Activated T-cell treated with anti-CD3 and anti-CD28 coated beads, Interleukin-2, amount 50 U/mL, for 4 hours (primary cell): ENCODE measurements at regions not wholly inside any gene's neighbourhood (a gene's known extent, or its start where the extent isn't known, plus 50 kb on each side); places are given as distances from the start of the nearest gene placed in this dataset.

Experiments used
- ATAC-seq, 2 donors: fragments of 200-7000 bp; cut with Tn5 transposase; one replicate each; pipeline ENCODE4 v1.10.0; 2021
- DNase-seq: peaks from one replicate; pipeline ENCODE4 v3.0.0-alpha.2; 2020
- H3K27me3 Mint-ChIP-seq: one replicate; pipeline ENCODE4 v1.8.0; 2021; ENCODE audit warnings: low read depth, mixed read lengths
- H3K36me3 Mint-ChIP-seq: one replicate; pipeline ENCODE4 v1.8.0; 2022; ENCODE audit warnings: mixed read lengths; ENCODE audit not compliant: insufficient read depth
- H3K4me1 Mint-ChIP-seq: one replicate; pipeline ENCODE4 v1.8.0; 2021; ENCODE audit warnings: low read depth, mixed read lengths
- H3K4me3 Mint-ChIP-seq: one replicate; pipeline ENCODE4 v1.8.0; 2021; ENCODE audit warnings: mild to moderate bottlenecking, moderate library complexity, mixed read lengths
- H3K9me3 Mint-ChIP-seq: one replicate; pipeline ENCODE4 v1.8.0; 2021; ENCODE audit warnings: mixed read lengths

DNA sequence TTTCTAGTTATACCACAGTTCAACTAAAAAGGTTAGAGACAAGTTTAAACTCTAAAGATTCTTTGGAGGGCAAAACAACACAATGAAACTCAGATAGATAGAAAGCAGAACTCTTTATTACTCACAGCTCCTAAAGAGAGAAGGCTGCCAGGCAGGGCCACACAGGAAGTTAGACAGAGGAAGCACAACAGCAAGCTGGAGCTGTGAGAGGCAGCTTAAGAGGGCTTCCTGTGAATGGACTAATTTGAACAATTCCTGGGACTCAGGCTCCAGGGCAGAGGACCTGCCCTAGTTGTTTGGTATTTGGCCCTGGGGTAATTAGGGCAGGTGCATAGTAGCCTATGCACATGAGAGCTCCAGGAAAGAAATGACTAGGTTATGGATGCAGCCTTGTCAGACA, 803.6 kb downstream of the DIAPH3 start:
- ATAC-seq, result no peak

DNA sequence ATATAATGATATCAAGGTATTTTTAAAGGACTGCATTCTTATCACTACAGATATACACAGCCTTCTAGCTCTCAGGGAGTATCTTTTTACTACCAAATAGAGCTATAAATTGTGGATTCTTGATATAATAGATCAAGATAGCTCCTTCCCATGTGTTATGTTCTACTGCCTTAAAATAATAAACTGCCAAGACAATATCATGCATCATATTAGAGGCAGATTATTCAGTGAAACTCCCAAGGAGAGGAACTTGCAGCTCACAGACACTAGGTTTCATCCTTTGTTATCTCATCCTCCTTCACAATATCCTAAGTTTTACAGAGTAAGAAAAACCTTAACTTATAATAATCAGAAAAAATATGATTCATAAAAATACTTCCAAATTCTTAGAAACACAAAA, 802.8 kb downstream of the DIAPH3 start:
- Mint-ChIP-seq H3K9me3 (no peaks in the 10 kb centered on the region), H3K27me3 (peaks cover 3% of the 10 kb centered on the region), H3K36me3 (no peaks in the 10 kb centered on the region), H3K4me1 (peaks cover 2% of the 10 kb centered on the region), H3K4me3 (no peak overlapping the region)
- DNase-seq (no peak), ATAC-seq (no peak)

More for the DNA sequence above, 803.6 kb downstream of the DIAPH3 start:
- DNase-seq, result no peak
- peaks cover 3% of the 10 kb centered on the region for H3K27me3 Mint-ChIP-seq
- H3K36me3 Mint-ChIP-seq, result no peaks in the 10 kb centered on the region
- no peaks in the 10 kb centered on the region for H3K9me3 Mint-ChIP-seq
- peaks cover 2% of the 10 kb centered on the region for H3K4me1 Mint-ChIP-seq
- no peak overlapping the region for H3K4me3 Mint-ChIP-seq

DNA sequence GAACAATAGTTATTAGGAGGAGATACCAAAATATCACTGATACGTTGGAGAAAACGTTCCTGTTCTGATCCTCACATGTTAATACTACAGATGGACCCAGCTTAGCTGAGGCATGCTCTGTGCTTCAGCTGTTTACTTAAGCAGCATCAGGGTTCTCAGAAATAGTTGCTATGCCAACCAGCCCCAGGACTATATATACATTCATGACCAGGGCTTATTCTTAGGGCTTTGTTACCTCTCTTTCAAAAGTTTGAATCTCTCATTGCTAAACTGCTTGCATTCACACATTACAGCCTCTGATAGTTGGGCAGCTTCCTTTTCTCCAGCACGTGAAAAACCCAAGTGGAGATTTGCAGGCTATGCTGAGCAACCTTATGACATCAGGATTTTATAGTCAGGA, 800.4 kb downstream of the DIAPH3 start:
- H3K4me3 Mint-ChIP-seq, result no peak overlapping the region
- no peak for ATAC-seq
- H3K36me3 Mint-ChIP-seq, result no peaks in the 10 kb centered on the region
- no peaks in the 10 kb centered on the region for H3K9me3 Mint-ChIP-seq
- H3K27me3 Mint-ChIP-seq, result peaks cover 3% of the 10 kb centered on the region
- no peak for DNase-seq
- peaks cover 2% of the 10 kb centered on the region for H3K4me1 Mint-ChIP-seq

DNA sequence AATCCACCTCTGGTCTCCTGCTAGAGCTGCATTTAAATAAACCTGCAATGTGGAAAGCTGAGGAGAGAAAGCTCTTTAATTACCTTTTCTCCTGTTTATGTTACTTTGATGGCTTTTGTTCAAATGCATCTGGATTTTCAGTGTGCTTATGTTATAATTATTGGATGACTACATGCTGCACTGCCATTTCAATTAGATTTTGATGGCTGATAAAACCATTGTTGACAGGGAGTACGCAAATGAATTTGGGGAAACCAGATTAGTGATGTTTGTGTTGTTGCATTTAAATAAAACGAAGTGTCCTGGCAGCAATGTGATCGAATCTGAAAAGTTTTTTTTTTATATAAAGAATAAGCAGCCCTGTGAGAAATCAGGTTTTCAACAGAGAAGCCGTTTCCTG, 799.8 kb downstream of the DIAPH3 start:
- Mint-ChIP-seq H3K4me3 (no peak overlapping the region), H3K36me3 (no peaks in the 10 kb centered on the region), H3K4me1 (peaks cover 2% of the 10 kb centered on the region), H3K9me3 (no peaks in the 10 kb centered on the region), H3K27me3 (peaks cover 3% of the 10 kb centered on the region)
- DNase-seq, result no peak
- ATAC-seq, result no peak

DNA sequence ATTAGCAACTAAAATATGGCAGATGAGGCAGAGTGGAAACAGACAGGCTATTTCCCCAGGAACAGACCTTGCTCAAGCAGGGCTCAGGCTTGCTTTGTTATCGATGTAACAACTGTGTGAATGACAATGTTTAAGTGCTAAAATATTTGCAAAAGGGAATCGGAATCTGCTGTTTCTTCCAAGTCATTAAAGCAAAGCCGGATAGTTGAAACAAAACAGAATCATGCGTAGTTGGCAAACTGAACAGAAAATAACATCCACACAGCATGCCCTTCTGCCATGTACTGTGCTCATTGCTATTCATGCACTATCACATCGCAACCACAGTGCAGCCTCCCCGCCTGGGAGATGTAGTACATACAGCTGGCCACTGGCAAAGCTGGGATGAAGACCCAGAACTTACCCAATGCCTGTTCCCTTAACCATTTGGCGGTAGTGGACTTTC, 799.1 kb downstream of the DIAPH3 start:
- H3K27me3 Mint-ChIP-seq, result peaks cover 3% of the 10 kb centered on the region
- H3K36me3 Mint-ChIP-seq, result no peaks in the 10 kb centered on the region
- DNase-seq (no peak), ATAC-seq (no peak)
- H3K4me1 Mint-ChIP-seq, result peaks cover 2% of the 10 kb centered on the region
- H3K4me3 Mint-ChIP-seq, result no peak overlapping the region
- no peaks in the 10 kb centered on the region for H3K9me3 Mint-ChIP-seq

DNA sequence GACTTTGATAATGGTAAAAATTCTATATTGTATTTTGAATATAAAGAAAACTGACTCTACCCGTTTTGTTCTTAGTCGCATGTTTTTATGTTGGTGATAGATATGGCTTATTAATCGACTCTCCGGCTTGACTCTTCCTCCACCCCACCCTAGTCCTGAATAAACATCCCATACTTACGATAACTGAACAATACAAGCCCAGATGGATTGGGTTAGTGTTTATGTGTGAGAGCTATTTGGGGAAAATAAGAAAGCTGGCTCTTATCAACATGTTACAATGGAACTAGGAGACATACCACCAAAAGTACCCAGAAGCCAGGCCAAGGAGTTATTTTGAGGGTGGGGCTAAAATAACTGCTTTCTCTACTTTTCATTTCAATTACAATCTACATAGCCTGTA, 796.3 kb downstream of the DIAPH3 start:
- ATAC-seq, result no peak
- H3K4me1 Mint-ChIP-seq, result no peaks in the 10 kb centered on the region
- no peaks in the 10 kb centered on the region for H3K9me3 Mint-ChIP-seq
- peaks cover 8% of the 10 kb centered on the region for H3K27me3 Mint-ChIP-seq
- no peak overlapping the region for H3K4me3 Mint-ChIP-seq
- no peak for DNase-seq
- H3K36me3 Mint-ChIP-seq, result no peaks in the 10 kb centered on the region

DNA sequence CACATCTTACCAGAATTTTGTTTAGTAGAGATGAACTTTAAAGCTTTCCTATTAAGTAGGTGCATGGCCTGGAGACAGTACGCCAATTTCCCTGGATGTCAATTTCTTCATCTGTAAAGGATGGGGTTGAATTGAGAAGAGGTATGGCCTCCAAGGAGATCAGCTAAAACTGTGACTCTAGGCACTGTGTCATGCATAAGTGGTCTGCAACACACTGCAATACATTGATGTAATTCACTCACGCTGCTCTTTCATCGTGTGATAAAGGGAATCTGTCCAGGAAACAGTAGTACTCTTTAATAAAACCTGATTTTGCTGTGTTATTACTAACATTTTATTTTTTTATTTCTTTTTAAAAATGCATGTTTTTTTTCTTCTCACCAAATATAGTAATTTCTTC, 795.8 kb downstream of the DIAPH3 start:
- DNase-seq (no peak), ATAC-seq (no peak)
- Mint-ChIP-seq H3K36me3 (no peaks in the 10 kb centered on the region), H3K4me3 (no peak overlapping the region), H3K4me1 (no peaks in the 10 kb centered on the region), H3K9me3 (no peaks in the 10 kb centered on the region), H3K27me3 (peaks cover 8% of the 10 kb centered on the region)

DNA sequence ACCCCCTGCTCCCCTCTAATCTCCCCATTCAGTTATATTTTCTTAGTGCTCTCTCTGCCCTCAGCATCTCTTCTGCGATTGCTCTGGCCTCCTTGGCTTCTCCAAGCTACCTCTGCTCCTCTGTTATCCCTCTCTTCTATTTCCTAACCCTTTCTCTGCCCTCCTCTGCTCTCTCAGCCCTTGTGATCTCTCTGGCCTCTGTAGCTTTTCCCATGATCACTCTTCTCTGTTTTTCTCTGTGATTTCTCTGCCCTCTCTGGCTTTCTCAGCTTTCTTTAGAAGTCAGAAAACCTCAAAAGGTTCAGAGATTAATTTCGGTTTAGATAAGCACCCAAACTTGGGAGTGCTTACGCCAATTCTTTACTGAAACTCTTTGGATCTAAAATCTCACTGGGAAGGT, 795.0 kb downstream of the DIAPH3 start:
- Mint-ChIP-seq H3K27me3 (peaks cover 8% of the 10 kb centered on the region), H3K36me3 (no peaks in the 10 kb centered on the region), H3K4me1 (no peaks in the 10 kb centered on the region), H3K4me3 (no peak overlapping the region), H3K9me3 (no peaks in the 10 kb centered on the region)
- no peak for ATAC-seq
- DNase-seq, result no peak

DNA sequence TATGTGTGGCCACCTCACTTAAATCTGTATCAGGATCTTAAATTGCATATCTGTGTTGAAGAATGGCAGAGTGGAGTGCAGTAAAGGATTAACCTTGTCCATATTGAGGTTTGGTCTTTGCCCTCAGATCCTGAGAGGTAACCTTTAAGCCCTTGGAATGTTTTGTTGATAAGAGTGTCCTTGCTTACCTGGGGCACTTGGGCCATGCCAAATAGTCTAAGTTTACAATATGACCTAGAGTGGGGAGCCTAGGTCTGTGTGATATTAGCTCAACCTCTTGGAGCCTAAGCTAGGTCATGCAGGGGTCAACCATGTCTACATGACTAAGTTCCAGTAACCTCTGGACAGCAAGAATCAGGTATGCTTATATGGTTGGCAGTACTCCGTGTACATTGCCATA, 792.5 kb downstream of the DIAPH3 start:
- H3K4me1 Mint-ChIP-seq, result no peaks in the 10 kb centered on the region
- H3K27me3 Mint-ChIP-seq, result peaks cover 8% of the 10 kb centered on the region
- ATAC-seq (no peak), DNase-seq (no peak)
- no peaks in the 10 kb centered on the region for H3K9me3 Mint-ChIP-seq
- H3K4me3 Mint-ChIP-seq, result no peak overlapping the region
- no peaks in the 10 kb centered on the region for H3K36me3 Mint-ChIP-seq

DNA sequence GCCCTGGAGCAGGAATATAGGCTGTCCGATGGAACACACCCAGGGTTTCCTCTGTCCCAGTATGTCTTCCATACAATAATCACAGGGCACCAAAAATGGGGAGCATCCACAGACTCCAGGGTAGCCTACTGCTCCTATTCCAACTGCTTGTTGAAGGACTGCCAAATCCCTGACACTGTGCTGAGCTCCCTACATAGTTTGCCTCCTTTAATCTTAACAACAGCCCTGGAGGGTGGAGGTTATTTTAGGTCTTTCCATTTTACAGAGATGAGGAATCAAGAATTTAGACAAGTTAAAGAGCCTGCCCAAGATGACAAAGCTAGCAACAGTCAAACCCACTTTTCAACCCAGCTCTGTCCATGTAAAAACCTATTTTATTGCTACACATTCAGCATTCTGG, 790.4 kb downstream of the DIAPH3 start:
- Mint-ChIP-seq H3K4me3 (no peak overlapping the region), H3K9me3 (peaks cover 3% of the 10 kb centered on the region), H3K27me3 (peaks cover 12% of the 10 kb centered on the region), H3K36me3 (no peaks in the 10 kb centered on the region), H3K4me1 (no peaks in the 10 kb centered on the region)
- DNase-seq (no peak), ATAC-seq (no peak)

DNA sequence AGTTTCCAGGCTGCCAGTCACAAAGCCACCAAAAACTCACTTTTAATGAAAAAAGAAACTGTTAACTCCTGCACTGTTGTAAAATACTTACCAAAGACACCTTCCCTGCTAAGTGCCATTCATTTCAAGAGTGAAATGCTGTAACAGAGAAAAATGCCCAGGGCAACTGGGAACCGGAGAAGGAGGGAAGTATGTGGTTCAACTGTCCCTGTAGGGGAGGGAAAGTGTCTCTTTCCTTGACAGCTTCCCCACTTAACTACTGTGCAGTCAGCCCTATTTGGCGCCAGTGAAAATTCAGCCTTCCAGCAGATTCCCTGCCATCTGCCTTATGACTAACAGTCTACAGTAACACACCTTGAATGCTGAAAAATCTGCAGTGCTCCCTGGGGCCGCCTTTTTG, 789.0 kb downstream of the DIAPH3 start:
- Mint-ChIP-seq H3K4me1 (no peaks in the 10 kb centered on the region), H3K4me3 (no peak overlapping the region), H3K9me3 (peaks cover 3% of the 10 kb centered on the region), H3K27me3 (peaks cover 12% of the 10 kb centered on the region), H3K36me3 (no peaks in the 10 kb centered on the region)
- DNase-seq (no peak), ATAC-seq (no peak)

DNA sequence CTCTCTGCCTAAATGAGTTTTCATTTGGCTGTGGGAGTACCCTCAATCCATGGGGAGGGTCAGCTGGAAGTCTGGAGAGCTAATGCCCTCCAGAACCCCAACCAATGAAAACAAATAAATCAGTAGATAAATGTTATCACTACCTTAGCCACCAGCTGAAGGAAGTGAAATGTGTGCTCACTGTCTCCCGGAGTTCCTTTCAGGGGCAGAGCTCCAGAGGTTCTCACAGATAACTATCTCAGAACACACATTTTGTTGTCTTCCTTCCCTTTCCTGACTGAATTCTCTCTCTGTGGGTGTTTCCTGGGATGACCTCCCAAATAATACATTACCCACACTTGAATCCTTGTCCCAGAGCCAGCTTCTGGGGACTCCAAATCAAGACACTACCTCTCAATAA, 779.6 kb downstream of the DIAPH3 start:
- DNase-seq (no peak), ATAC-seq (no peak)
- H3K36me3 Mint-ChIP-seq, result no peaks in the 10 kb centered on the region
- peaks cover 8% of the 10 kb centered on the region for H3K27me3 Mint-ChIP-seq
- no peak overlapping the region for H3K4me3 Mint-ChIP-seq
- no peaks in the 10 kb centered on the region for H3K4me1 Mint-ChIP-seq
- H3K9me3 Mint-ChIP-seq, result peaks cover 5% of the 10 kb centered on the region

DNA sequence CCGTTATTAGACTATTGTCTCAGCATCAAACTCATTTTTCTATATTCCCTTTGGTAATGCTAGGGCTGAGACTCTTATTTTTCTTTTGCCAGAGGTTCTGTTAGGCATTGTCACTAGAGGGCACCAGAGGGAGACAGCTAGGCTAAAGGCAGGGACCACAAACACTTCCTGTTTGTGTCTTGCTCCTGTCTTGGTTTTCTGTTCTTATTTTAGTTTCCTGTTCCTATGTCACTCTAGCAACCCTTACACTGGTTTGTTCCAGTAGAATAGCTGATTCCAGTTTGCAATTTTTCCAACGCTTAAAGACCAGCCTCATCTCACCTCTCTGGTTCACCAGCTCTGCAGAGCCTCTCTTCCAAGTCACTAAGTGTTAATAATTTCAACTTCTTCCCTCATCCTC, 772.0 kb downstream of the DIAPH3 start:
- H3K4me3 Mint-ChIP-seq, result no peak overlapping the region
- DNase-seq (peak; percentile 20), ATAC-seq (peak; percentile 70 to 82)
- no peaks in the 10 kb centered on the region for H3K36me3 Mint-ChIP-seq
- peaks cover 10% of the 10 kb centered on the region for H3K27me3 Mint-ChIP-seq
- no peaks in the 10 kb centered on the region for H3K4me1 Mint-ChIP-seq
- H3K9me3 Mint-ChIP-seq, result no peaks in the 10 kb centered on the region

DNA sequence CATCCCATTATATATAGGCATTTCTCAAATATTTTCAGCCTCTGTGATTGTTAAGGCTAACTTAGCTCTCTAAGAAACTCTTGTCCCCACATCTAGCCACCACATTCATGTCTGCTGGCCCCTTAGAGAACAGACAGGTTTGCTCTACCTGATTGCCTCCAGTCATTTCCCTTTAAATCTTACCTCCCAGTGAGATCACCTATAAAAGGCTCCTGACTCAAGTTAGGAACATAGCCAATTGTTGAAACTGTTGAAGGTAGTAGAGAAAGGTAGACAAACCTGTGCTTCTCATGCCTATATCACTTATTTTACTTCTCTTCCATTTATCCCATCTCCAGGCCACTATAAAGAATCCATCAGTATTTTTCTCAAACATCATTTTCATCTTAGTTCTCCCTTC, 771.4 kb downstream of the DIAPH3 start:
- DNase-seq, result no peak
- Mint-ChIP-seq H3K9me3 (no peaks in the 10 kb centered on the region), H3K4me3 (no peak overlapping the region), H3K27me3 (peaks cover 10% of the 10 kb centered on the region), H3K4me1 (no peaks in the 10 kb centered on the region), H3K36me3 (no peaks in the 10 kb centered on the region)
- ATAC-seq, result no peak

DNA sequence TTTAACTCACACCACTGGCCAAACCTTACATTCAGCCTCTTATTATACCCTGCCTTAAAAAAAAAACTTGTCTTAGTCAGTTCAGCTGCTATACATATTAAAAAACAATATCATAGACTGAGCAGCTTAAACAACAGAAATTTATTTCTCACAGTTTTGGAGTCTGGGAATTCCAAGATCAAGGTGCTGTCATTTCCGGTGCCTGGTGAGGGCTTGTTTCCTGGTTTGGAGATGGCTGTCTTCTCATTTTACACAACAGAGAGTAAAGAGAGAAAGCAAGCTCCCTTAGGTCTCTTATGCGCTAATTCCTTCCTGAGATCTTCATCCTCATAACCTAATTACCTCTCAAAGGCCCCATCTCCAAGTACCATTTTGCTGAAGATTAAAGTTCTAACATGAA, 769.2 kb downstream of the DIAPH3 start:
- ATAC-seq, result no peak
- DNase-seq, result no peak
- Mint-ChIP-seq H3K9me3 (no peaks in the 10 kb centered on the region), H3K36me3 (no peaks in the 10 kb centered on the region), H3K27me3 (peaks cover 8% of the 10 kb centered on the region), H3K4me3 (no peak overlapping the region), H3K4me1 (no peaks in the 10 kb centered on the region)

DNA sequence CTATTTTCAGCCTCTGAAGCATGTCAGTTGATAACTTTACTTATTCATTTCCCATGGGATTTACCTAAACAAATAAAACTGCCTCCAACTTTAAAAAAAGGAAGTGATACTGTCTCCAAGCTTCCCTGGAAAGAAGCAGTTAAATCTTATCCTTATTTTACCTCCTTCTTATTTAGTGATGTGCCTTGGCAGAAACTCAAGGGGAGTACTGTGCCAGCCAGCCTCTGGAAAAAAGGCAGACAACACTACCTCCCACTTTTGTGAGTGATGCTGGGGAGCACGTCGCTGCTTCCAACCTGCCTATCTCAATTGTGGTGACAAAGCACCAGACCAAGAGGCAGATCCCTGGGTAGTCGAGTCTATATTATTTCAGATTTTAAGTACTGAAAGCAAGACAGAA, 765.6 kb downstream of the DIAPH3 start:
- Mint-ChIP-seq H3K4me3 (no peak overlapping the region), H3K4me1 (no peaks in the 10 kb centered on the region), H3K36me3 (no peaks in the 10 kb centered on the region), H3K9me3 (peaks cover 3% of the 10 kb centered on the region), H3K27me3 (peaks cover 12% of the 10 kb centered on the region)
- DNase-seq (no peak), ATAC-seq (no peak)
